ENCODE measurements at regions not wholly inside any gene's neighbourhood (a gene's known extent, or its start where the extent isn't known, plus 50 kb on each side); places are given as distances from the start of the nearest gene placed in this dataset.

DNA sequence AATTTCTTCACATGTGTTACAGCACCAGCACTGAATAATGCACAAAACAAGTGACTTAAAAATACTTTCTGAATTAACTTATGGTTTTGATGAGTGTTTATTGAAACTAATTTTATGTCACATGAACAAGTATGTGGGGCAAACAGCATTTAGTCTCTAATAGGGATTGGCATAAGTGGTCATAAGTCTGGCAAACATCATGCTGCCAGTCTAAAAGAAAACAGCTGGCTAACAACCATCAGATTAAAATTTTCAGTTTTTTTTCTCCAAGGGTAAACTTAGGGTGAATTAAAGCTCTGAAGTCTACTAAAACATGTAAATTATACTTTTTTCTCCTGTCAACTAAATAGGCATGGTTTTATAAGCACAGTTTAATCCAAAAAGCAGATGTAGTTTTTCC lies 1014.2 kb downstream of the FAT4 start:
- no peak overlapping the region for H3K4me3 ChIP-seq (ENCODE audit: control insufficient read depth, low read depth, low read length)
- no peak for TF ChIP-seq CTCF (conservative IDR thresholded peaks at IDR 0.05; ENCODE audit: control insufficient read depth, insufficient read depth, low read depth, low read length)
- DNase-seq (ENCODE audit: low read depth): no peak

- H3K4me3 ChIP-seq (ENCODE audit: control insufficient read depth, low read depth, low read length): no peak overlapping the region
- no peak for TF ChIP-seq CTCF (conservative IDR thresholded peaks at IDR 0.05; ENCODE audit: control insufficient read depth, insufficient read depth, low read depth, low read length)
- DNase-seq (ENCODE audit: low read depth): no peak
Observed at GRCh38 chr4:126338548-126338947, 1023.8 kb downstream of the FAT4 start.

DNA sequence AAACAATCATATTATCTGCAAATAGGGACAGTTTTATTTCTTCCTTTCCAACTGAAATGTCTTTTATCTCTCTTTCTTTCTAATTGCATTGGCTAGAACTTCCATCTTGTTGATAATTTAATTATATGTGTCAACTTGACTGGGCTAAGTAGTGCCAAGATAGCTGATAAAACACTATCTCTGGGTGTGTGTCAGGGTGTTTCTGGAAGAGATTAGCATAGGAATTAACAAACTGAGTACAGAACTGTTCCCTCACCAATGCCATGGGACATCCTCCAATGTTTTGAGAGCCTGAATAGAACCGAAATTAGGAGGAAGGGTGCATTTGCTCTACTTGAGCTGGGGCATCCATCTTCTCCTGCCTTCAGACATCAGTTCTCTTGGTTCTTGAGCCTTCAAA lies 1027.2 kb downstream of the FAT4 start:
- TF ChIP-seq CTCF (conservative IDR thresholded peaks at IDR 0.05; ENCODE audit: control insufficient read depth, insufficient read depth, low read depth, low read length): no peak
- no peak overlapping the region for H3K4me3 ChIP-seq (ENCODE audit: control insufficient read depth, low read depth, low read length)
- no peak for DNase-seq (ENCODE audit: low read depth)

GRCh38 chr4:126344472-126344871 lies 1029.7 kb downstream of the FAT4 start:
- H3K4me3 ChIP-seq (ENCODE audit: control insufficient read depth, low read depth, low read length): no peak overlapping the region
- DNase-seq (ENCODE audit: low read depth): no peak
- TF ChIP-seq CTCF (conservative IDR thresholded peaks at IDR 0.05; ENCODE audit: control insufficient read depth, insufficient read depth, low read depth, low read length): no peak

DNA sequence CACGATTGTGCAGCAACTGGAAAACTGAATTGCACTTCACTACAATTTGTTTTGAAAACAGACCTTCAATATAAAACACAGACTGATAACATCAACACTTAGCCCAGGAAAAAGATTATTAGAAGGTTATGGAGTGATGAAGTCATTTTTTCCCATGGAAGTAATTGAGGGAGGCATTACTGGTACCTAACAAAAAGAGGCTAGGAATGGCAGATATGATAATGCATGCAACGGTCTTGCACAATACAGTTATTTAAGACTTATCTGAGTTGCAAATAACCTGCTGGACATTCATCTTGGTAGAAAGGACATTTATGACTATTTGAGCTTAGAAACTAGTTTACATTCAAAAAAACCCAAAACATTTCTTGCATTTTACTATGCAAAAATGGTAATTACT lies 1031.9 kb downstream of the FAT4 start:
- no peak overlapping the region for H3K4me3 ChIP-seq (ENCODE audit: control insufficient read depth, low read depth, low read length)
- no peak for TF ChIP-seq CTCF (conservative IDR thresholded peaks at IDR 0.05; ENCODE audit: control insufficient read depth, insufficient read depth, low read depth, low read length)
- no peak for DNase-seq (ENCODE audit: low read depth)

GRCh38 chr4:126354784-126355183 lies 1040.0 kb downstream of the FAT4 start:
- H3K4me3 ChIP-seq (ENCODE audit: control insufficient read depth, low read depth, low read length): no peak overlapping the region
- peak; percentile 12 for DNase-seq (ENCODE audit: low read depth)
- no peak for TF ChIP-seq CTCF (conservative IDR thresholded peaks at IDR 0.05; ENCODE audit: control insufficient read depth, insufficient read depth, low read depth, low read length)

- no peak for TF ChIP-seq CTCF (conservative IDR thresholded peaks at IDR 0.05; ENCODE audit: control insufficient read depth, insufficient read depth, low read depth, low read length)
- DNase-seq (ENCODE audit: low read depth): no peak
- no peak overlapping the region for H3K4me3 ChIP-seq (ENCODE audit: control insufficient read depth, low read depth, low read length)
Observed at GRCh38 chr4:126358041-126358440, 1043.3 kb downstream of the FAT4 start.
